Parathyroid adenoma (tissue), 2 donors: ENCODE measurements at regions not wholly inside any gene's neighbourhood (a gene's known extent, or its start where the extent isn't known, plus 50 kb on each side); places are given as distances from the start of the nearest gene placed in this dataset.

Experiments used
- H2AFZ ChIP-seq: fragments of 300-600 bp; sonication (generic); one replicate; pipeline ENCODE4 v1.7.0; 2017; ENCODE audit warnings: antibody characterized with exemption, mild to moderate bottlenecking
- H3K27ac ChIP-seq: fragments of 300-600 bp; sonication (generic); one replicate; pipeline ENCODE4 v1.7.0; 2017
- H3K27me3 ChIP-seq: fragments of 300-600 bp; sonication (generic); one replicate; pipeline ENCODE4 v1.7.0; 2017; ENCODE audit warnings: low read length; ENCODE audit not compliant: control insufficient read depth, insufficient read depth
- H3K36me3 ChIP-seq: fragments of 300-600 bp; sonication (generic); one replicate; pipeline ENCODE4 v1.7.0; 2017; ENCODE audit warnings: low read length; ENCODE audit not compliant: control insufficient read depth, insufficient read depth
- H3K4me1 ChIP-seq: fragments of 300-600 bp; sonication (generic); one replicate; pipeline ENCODE4 v1.7.0; 2017; ENCODE audit warnings: control low read depth
- H3K4me2 ChIP-seq: fragments of 300-600 bp; sonication (generic); one replicate; pipeline ENCODE4 v1.7.0; 2017; ENCODE audit warnings: low read length
- H3K4me3 ChIP-seq: fragments of 300-600 bp; sonication (generic); one replicate; pipeline ENCODE4 v1.7.0; 2017; ENCODE audit warnings: low read depth, low read length
- H3K79me2 ChIP-seq: fragments of 300-600 bp; sonication (generic); one replicate; pipeline ENCODE4 v1.7.0; 2017; ENCODE audit warnings: control low read depth
- H3K9ac ChIP-seq: fragments of 300-600 bp; sonication (generic); one replicate; pipeline ENCODE4 v1.7.0; 2017; ENCODE audit warnings: mild to moderate bottlenecking
- H3K9me3 ChIP-seq: fragments of 300-600 bp; sonication (generic); one replicate; pipeline ENCODE4 v1.7.0; 2017; ENCODE audit warnings: low read length; ENCODE audit not compliant: control insufficient read depth
- CTCF ChIP-seq: fragments of 300-600 bp; sonication (generic); IDR thresholded peaks from one replicate; pipeline ENCODE4 v1.7.0; 2017; ENCODE audit warnings: antibody characterized with exemption, mild to moderate bottlenecking
- donor health status: primary hyperparathyroidism.

- Histone ChIP-seq H2AFZ (no peak overlapping the region), H3K79me2 (no peaks in the 10 kb centered on the region), H3K27ac (no peak overlapping the region), H3K4me2 (no peak overlapping the region), H3K27me3 (no peaks in the 10 kb centered on the region), H3K4me1 (no peaks in the 10 kb centered on the region), H3K9ac (no peak overlapping the region), H3K4me3 (no peak overlapping the region), H3K9me3 (no peaks in the 10 kb centered on the region), H3K36me3 (no peaks in the 10 kb centered on the region)
- TF ChIP-seq CTCF: no peak
These were observed 230.2 kb upstream of the RGS6 start for GRCh38 chr14:71701990-71702389.

- Histone ChIP-seq H3K4me2 (no peak overlapping the region), H3K9me3 (no peaks in the 10 kb centered on the region), H3K4me1 (no peaks in the 10 kb centered on the region), H3K27me3 (no peaks in the 10 kb centered on the region), H3K79me2 (no peaks in the 10 kb centered on the region), H3K4me3 (no peak overlapping the region), H2AFZ (no peak overlapping the region), H3K36me3 (no peaks in the 10 kb centered on the region), H3K9ac (no peak overlapping the region), H3K27ac (no peak overlapping the region)
- no peak for TF ChIP-seq CTCF
These were observed 229.4 kb upstream of the RGS6 start for GRCh38 chr14:71702786-71703185.

GRCh38 chr14:71703477-71703876 lies 228.8 kb upstream of the RGS6 start:
- Histone ChIP-seq H2AFZ (no peak overlapping the region), H3K27me3 (no peaks in the 10 kb centered on the region), H3K9ac (no peak overlapping the region), H3K79me2 (no peaks in the 10 kb centered on the region), H3K27ac (no peak overlapping the region), H3K9me3 (no peaks in the 10 kb centered on the region), H3K4me1 (no peaks in the 10 kb centered on the region), H3K4me2 (no peak overlapping the region), H3K36me3 (no peaks in the 10 kb centered on the region), H3K4me3 (no peak overlapping the region)
- TF ChIP-seq CTCF: no peak

GRCh38 chr14:71704210-71704609 lies 228.0 kb upstream of the RGS6 start:
- H3K9ac ChIP-seq: no peak overlapping the region
- TF ChIP-seq CTCF: no peak
- no peak overlapping the region for H3K27ac ChIP-seq
- no peaks in the 10 kb centered on the region for H3K9me3 ChIP-seq
- no peak overlapping the region for H2AFZ ChIP-seq
- H3K4me3 ChIP-seq: no peak overlapping the region
- no peaks in the 10 kb centered on the region for H3K27me3 ChIP-seq
- no peaks in the 10 kb centered on the region for H3K36me3 ChIP-seq
- no peak overlapping the region for H3K4me2 ChIP-seq
- H3K4me1 ChIP-seq: no peaks in the 10 kb centered on the region
- no peaks in the 10 kb centered on the region for H3K79me2 ChIP-seq

GRCh38 chr14:71705460-71705859 lies 226.8 kb upstream of the RGS6 start:
- Histone ChIP-seq H3K27me3 (no peaks in the 10 kb centered on the region), H3K4me1 (no peaks in the 10 kb centered on the region), H3K36me3 (no peaks in the 10 kb centered on the region), H3K4me3 (no peak overlapping the region), H3K9me3 (no peaks in the 10 kb centered on the region), H2AFZ (no peak overlapping the region), H3K4me2 (no peak overlapping the region), H3K79me2 (no peaks in the 10 kb centered on the region), H3K27ac (no peak overlapping the region), H3K9ac (no peak overlapping the region)
- TF ChIP-seq CTCF: no peak
